BJ (cell line): ENCODE measurements at regions not wholly inside any gene's neighbourhood (a gene's known extent, or its start where the extent isn't known, plus 50 kb on each side); places are given as distances from the start of the nearest gene placed in this dataset.
"Not testable (repeated sequence)": the region's sequence is repeated elsewhere in the genome, so short reads cannot be mapped to it uniquely, and the experiment has no call there.

Source experiments
- CTCF ChIA-PET: fragments of 350-600 bp; formaldehyde crosslinking; extraction: SDS; loops from one replicate; lab custom pipeline; 2021; ENCODE audit warnings: antibody characterized with exemption, inconsistent platforms; lab: Yijun Ruan, JAX
- POLR2A ChIA-PET: fragments of 300-600 bp; sonication (Branson Sonifier 250); formaldehyde crosslinking; extraction: SDS; loops from one replicate; lab custom pipeline; 2021; ENCODE audit warnings: antibody characterized with exemption; lab: Charles Lee
- DNase-seq: peaks from one replicate; pipeline ENCODE4 v3.0.0-alpha.2; 2011; ENCODE audit warnings: low read depth
- H3K27me3 ChIP-seq: 2 replicates; pipeline ENCODE4 v1.6.0; 2011; ENCODE audit warnings: low read length; ENCODE audit not compliant: control insufficient read depth, insufficient read depth
- H3K36me3 ChIP-seq: 2 replicates; pipeline ENCODE4 v1.5.1; 2011; ENCODE audit warnings: low read length; ENCODE audit not compliant: control insufficient read depth, insufficient read depth
- H3K4me3 ChIP-seq: 2 replicates; pipeline ENCODE4 v1.5.1; 2011; ENCODE audit warnings: low read depth, mild to moderate bottlenecking, control low read depth, low read length
- TF ChIP-seq, protein P1 (sequence below): IDR thresholded peaks from 2 replicates; pipeline ENCODE4 v1.5.1; 2011; ENCODE audit warnings: low read depth, mild to moderate bottlenecking, control low read depth, inconsistent platforms, low read length, moderate library complexity; ENCODE audit not compliant: insufficient read depth

- POLR2A ChIA-PET, result no interaction called here
- H3K36me3 ChIP-seq, result no peaks in the 10 kb centered on the region
- TF ChIP-seq, protein P1, sequence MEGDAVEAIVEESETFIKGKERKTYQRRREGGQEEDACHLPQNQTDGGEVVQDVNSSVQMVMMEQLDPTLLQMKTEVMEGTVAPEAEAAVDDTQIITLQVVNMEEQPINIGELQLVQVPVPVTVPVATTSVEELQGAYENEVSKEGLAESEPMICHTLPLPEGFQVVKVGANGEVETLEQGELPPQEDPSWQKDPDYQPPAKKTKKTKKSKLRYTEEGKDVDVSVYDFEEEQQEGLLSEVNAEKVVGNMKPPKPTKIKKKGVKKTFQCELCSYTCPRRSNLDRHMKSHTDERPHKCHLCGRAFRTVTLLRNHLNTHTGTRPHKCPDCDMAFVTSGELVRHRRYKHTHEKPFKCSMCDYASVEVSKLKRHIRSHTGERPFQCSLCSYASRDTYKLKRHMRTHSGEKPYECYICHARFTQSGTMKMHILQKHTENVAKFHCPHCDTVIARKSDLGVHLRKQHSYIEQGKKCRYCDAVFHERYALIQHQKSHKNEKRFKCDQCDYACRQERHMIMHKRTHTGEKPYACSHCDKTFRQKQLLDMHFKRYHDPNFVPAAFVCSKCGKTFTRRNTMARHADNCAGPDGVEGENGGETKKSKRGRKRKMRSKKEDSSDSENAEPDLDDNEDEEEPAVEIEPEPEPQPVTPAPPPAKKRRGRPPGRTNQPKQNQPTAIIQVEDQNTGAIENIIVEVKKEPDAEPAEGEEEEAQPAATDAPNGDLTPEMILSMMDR, result no peak
- H3K4me3 ChIP-seq, result no peak overlapping the region
- DNase-seq, result no peak
- H3K27me3 ChIP-seq, result peaks cover 7% of the 10 kb centered on the region
- CTCF ChIA-PET, result interaction anchor here (4.0 kb wide), 1 partner anchor 13 kb away, joined by 10 read pairs; no protein-coding TSS in a partner anchor
These were observed 407.9 kb downstream of the MED13L start for GRCh38 chr12:115869604-115870003.

GRCh38 chr12:115868624-115869023, 408.9 kb downstream of the MED13L start:
- H3K27me3 ChIP-seq, result peaks cover 7% of the 10 kb centered on the region
- DNase-seq, result no peak
- H3K4me3 ChIP-seq, result no peak overlapping the region
- TF ChIP-seq, protein P1, result no peak
- ChIA-PET POLR2A (no interaction called here), CTCF (interaction anchor here (2.2 to 4.0 kb wide), 2 partner anchors 12 to 78 kb away, joined by 7 to 10 read pairs; no protein-coding TSS in a partner anchor)
- H3K36me3 ChIP-seq, result no peaks in the 10 kb centered on the region

DNA sequence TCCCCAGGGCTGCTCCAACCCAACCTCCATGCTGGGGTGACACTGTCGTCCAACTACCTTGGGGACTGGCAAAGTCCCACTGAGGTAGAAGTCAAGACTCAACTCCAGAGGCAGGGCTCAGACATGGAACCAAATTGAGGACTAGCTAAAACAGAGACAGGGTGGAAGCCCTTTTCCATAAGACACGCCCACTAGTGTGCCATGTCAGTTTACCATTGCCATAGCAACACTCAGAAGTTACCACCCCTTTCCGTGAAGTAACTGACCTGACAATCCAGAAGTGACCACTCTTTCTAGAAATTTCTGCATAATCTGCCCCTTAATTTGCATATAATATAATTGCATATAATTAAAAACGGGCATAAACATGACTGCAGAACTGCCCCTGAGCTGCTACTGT, 409.6 kb downstream of the MED13L start:
- CTCF ChIA-PET, result interaction anchor here (2.2 to 4.0 kb wide), 2 partner anchors 11 to 79 kb away, joined by 7 to 10 read pairs; no protein-coding TSS in a partner anchor
- no peak for DNase-seq
- POLR2A ChIA-PET, result no interaction called here

GRCh38 chr12:115866909-115867525, 410.5 kb downstream of the MED13L start:
- ChIA-PET POLR2A (no interaction called here), CTCF (interaction anchor here (0.7 to 4.0 kb wide), 4 partner anchors 10 to 111 kb away, joined by 4 to 10 read pairs (median 6); no protein-coding TSS in a partner anchor)
- Histone ChIP-seq H3K4me3 (no peak overlapping the region), H3K27me3 (peaks cover 14% of the 10 kb centered on the region), H3K36me3 (no peaks in the 10 kb centered on the region)
- no peak for DNase-seq
- TF ChIP-seq, protein P1, result no peak

More for the DNA sequence above, 409.6 kb downstream of the MED13L start:
- peaks cover 12% of the 10 kb centered on the region for H3K27me3 ChIP-seq
- H3K36me3 ChIP-seq, result no peaks in the 10 kb centered on the region
- no peak overlapping the region for H3K4me3 ChIP-seq
- TF ChIP-seq, protein P1, result no peak

- POLR2A ChIA-PET, DNase-seq, H3K4me3 ChIP-seq, H3K36me3 ChIP-seq: not testable (repeated sequence)
- CTCF ChIA-PET, result interaction anchor here (1.7 to 4.0 kb wide), 3 partner anchors 9 to 81 kb away, joined by 4 to 10 read pairs (median 7); no protein-coding TSS in a partner anchor
- peaks cover 14% of the 10 kb centered on the region for H3K27me3 ChIP-seq
These were observed 411.2 kb downstream of the MED13L start for GRCh38 chr12:115866281-115866680.
